ENCODE measurements at regions not wholly inside any gene's neighbourhood (a gene's known extent, or its start where the extent isn't known, plus 50 kb on each side); places are given as distances from the start of the nearest gene placed in this dataset.

DNA sequence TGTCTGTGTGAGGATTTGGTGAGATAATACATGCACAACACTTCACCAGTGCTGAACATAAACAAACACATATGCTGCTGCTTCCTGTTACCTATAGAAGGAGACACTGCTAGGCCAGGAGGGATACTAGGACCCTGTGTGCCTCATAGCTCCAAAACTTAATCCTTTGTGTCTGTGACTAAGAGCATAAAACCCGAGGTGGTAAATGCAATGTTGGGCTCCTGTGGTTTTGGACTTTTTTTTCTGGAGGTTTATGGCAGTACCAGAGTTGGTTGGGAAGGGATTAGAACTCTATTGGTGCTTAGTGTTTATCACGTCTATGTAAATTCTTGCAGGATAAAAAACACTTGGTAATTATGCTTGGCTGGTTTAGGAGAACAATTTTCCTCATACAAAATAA is 122.9 kb downstream of the NUF2 start:
- H3K36me3 ChIP-seq: no peaks in the 10 kb centered on the region
- no peak for DNase-seq
- intact Hi-C loops (cut with DNase I; ENCODE audit: low total_unique reads): no loop called here
- no peak overlapping the region for H3K27ac ChIP-seq
- no peak overlapping the region for H3K4me3 ChIP-seq
- H3K9me3 ChIP-seq: no peaks in the 10 kb centered on the region
- no peaks in the 10 kb centered on the region for H3K27me3 ChIP-seq
- TF ChIP-seq POLR2A (IDR thresholded peaks at IDR 0.05): no peak
- TF ChIP-seq, protein P1, sequence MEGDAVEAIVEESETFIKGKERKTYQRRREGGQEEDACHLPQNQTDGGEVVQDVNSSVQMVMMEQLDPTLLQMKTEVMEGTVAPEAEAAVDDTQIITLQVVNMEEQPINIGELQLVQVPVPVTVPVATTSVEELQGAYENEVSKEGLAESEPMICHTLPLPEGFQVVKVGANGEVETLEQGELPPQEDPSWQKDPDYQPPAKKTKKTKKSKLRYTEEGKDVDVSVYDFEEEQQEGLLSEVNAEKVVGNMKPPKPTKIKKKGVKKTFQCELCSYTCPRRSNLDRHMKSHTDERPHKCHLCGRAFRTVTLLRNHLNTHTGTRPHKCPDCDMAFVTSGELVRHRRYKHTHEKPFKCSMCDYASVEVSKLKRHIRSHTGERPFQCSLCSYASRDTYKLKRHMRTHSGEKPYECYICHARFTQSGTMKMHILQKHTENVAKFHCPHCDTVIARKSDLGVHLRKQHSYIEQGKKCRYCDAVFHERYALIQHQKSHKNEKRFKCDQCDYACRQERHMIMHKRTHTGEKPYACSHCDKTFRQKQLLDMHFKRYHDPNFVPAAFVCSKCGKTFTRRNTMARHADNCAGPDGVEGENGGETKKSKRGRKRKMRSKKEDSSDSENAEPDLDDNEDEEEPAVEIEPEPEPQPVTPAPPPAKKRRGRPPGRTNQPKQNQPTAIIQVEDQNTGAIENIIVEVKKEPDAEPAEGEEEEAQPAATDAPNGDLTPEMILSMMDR (IDR thresholded peaks at IDR 0.05): no peak
- H3K4me1 ChIP-seq: no peaks in the 10 kb centered on the region

DNA sequence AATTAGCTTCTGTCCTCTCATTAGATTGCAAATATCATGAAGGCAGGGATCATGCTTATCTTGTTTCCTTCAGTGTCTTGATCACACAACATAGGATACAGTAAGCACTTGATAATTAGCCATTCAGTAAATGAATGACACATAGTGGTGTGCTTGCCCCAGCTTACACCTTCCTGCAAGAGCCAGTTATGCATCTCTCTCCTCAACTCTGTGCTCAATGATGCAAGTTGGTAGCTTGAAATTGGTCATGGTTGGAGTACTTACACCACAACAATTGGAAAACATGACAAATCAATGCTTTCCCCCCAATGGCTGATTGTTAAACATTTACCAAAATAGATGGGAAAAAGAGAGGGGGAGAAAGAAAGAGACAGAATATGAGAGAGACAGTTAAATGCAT is 129.2 kb downstream of the NUF2 start:
- TF ChIP-seq, protein P1 (IDR thresholded peaks at IDR 0.05): no peak
- no peak for TF ChIP-seq POLR2A (IDR thresholded peaks at IDR 0.05)
- no peaks in the 10 kb centered on the region for H3K9me3 ChIP-seq
- H3K36me3 ChIP-seq: no peaks in the 10 kb centered on the region
- no peaks in the 10 kb centered on the region for H3K27me3 ChIP-seq
- intact Hi-C loops (cut with DNase I; ENCODE audit: low total_unique reads): no loop called here
- no peak for DNase-seq
- H3K4me3 ChIP-seq: no peak overlapping the region
- H3K4me1 ChIP-seq: no peaks in the 10 kb centered on the region
- no peak overlapping the region for H3K27ac ChIP-seq

DNA sequence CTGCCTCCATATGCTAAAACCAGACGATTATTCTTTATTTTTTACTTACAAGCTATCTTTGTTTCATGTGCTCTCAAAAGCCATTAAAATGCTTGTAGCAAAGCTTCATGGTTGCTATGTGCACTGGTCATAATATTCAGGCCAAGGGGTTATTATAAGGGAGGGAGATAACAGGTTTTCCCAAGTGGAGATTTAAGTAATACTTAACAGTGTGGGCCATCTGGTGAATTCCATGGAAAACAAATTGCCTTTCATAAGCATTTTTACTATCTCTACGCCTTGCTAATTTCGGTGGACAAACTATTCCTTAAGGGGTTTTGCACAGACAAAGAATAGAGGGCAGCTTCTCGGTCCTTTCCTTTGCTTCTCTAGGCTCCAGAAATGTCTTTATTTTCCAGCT is 137.8 kb downstream of the NUF2 start:
- TF ChIP-seq, protein P1 (IDR thresholded peaks at IDR 0.05): no peak
- TF ChIP-seq POLR2A (IDR thresholded peaks at IDR 0.05): no peak
- intact Hi-C loops (cut with DNase I; ENCODE audit: low total_unique reads): no loop called here
- DNase-seq: no peak
- Histone ChIP-seq H3K4me1 (no peaks in the 10 kb centered on the region), H3K27ac (no peak overlapping the region), H3K4me3 (no peak overlapping the region), H3K36me3 (no peaks in the 10 kb centered on the region), H3K27me3 (no peaks in the 10 kb centered on the region), H3K9me3 (no peaks in the 10 kb centered on the region)

DNA sequence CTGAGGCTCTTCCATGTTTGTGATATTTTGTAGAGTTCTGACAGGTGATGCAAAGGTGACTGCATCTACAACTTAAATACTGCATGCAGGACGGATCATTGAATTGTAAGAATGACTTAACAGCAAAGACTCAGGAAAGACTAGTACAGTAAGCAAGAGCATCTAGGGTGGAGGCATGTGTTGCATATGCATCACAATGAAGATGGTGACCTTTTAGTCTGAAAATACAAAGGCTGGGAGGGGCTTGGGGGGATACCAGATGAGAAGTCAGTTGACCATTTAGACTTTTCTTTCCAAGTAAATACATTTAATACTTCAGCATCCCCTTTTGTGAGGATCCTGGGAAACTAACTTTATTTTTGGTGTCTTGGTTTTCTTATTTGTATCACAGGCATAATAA is 145.5 kb downstream of the NUF2 start:
- Histone ChIP-seq H3K9me3 (no peaks in the 10 kb centered on the region), H3K27ac (no peak overlapping the region), H3K27me3 (no peaks in the 10 kb centered on the region), H3K36me3 (no peaks in the 10 kb centered on the region), H3K4me3 (no peak overlapping the region), H3K4me1 (no peaks in the 10 kb centered on the region)
- TF ChIP-seq, protein P1 (IDR thresholded peaks at IDR 0.05): no peak
- no peak for TF ChIP-seq POLR2A (IDR thresholded peaks at IDR 0.05)
- intact Hi-C loops (cut with DNase I; ENCODE audit: low total_unique reads): no loop called here
- no peak for DNase-seq

DNA sequence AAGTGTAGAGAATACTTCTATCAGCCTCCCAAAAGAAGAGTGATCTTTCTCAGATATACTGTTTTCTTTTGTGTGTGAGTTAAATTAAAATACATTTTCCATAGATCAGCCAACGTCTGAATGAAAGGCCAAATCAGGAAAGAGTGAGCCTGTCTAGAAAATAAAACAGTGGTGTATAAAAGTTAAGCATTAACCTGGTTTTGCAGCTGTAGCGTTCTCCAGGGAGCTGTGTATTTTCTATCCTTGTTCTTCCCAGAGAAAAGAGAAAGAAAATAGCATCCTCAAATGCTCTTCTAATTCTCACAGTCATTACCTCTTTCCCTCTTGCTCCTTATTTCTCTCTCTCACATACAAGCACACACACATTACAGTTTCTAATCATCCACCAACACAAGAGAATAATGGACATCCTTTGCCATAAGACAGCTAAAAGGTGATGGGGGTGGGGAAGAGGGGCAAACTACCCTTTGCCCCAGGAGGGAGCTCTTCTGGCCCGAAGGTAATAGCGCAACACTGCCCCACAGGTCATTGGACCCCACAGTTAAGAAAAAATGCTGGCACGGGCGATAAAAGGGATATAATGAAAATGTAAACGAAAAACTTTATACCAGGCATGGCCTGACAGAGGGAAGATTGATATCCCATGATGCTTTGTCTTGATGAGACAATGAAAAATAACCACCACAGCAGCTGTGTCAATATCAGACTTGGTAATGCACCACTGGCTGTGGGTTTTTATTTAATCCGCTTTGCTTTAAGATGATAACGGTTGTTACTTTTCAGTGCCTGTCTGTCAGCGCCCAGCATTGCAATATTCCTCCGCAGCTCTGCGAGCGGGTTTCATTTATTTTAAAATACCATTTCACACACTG is 150.3 kb downstream of the NUF2 start:
- TF ChIP-seq, protein P1 (IDR thresholded peaks at IDR 0.05): no peak
- no peak for TF ChIP-seq POLR2A (IDR thresholded peaks at IDR 0.05)
- no peak for DNase-seq
- no peaks in the 10 kb centered on the region for H3K9me3 ChIP-seq
- H3K27me3 ChIP-seq: no peaks in the 10 kb centered on the region
- no peaks in the 10 kb centered on the region for H3K36me3 ChIP-seq
- H3K4me1 ChIP-seq: no peaks in the 10 kb centered on the region
- intact Hi-C loops (cut with DNase I; ENCODE audit: low total_unique reads): no loop called here
- no peak overlapping the region for H3K27ac ChIP-seq
- H3K4me3 ChIP-seq: no peak overlapping the region
